BJ (cell line): ENCODE measurements at regions not wholly inside any gene's neighbourhood (a gene's known extent, or its start where the extent isn't known, plus 50 kb on each side); places are given as distances from the start of the nearest gene placed in this dataset.
"Not testable (repeated sequence)": the region's sequence is repeated elsewhere in the genome, so short reads cannot be mapped to it uniquely, and the experiment has no call there.

Experiments
- CTCF ChIA-PET: fragments of 350-600 bp; formaldehyde crosslinking; extraction: SDS; loops from one replicate; lab custom pipeline; 2021; ENCODE audit warnings: antibody characterized with exemption, inconsistent platforms; lab: Yijun Ruan, JAX
- POLR2A ChIA-PET: fragments of 300-600 bp; sonication (Branson Sonifier 250); formaldehyde crosslinking; extraction: SDS; loops from one replicate; lab custom pipeline; 2021; ENCODE audit warnings: antibody characterized with exemption; lab: Charles Lee
- DNase-seq: peaks from one replicate; pipeline ENCODE4 v3.0.0-alpha.2; 2011; ENCODE audit warnings: low read depth
- H3K27me3 ChIP-seq: 2 replicates; pipeline ENCODE4 v1.6.0; 2011; ENCODE audit warnings: low read length; ENCODE audit not compliant: control insufficient read depth, insufficient read depth
- H3K36me3 ChIP-seq: 2 replicates; pipeline ENCODE4 v1.5.1; 2011; ENCODE audit warnings: low read length; ENCODE audit not compliant: control insufficient read depth, insufficient read depth
- H3K4me3 ChIP-seq: 2 replicates; pipeline ENCODE4 v1.5.1; 2011; ENCODE audit warnings: low read depth, mild to moderate bottlenecking, control low read depth, low read length
- CTCF ChIP-seq: IDR thresholded peaks from 2 replicates; pipeline ENCODE4 v1.5.1; 2011; ENCODE audit warnings: low read depth, mild to moderate bottlenecking, control low read depth, inconsistent platforms, low read length, moderate library complexity; ENCODE audit not compliant: insufficient read depth

GRCh38 chr6:131469130-131469529 lies 103.9 kb upstream of the ARG1 start:
- ChIA-PET POLR2A (no interaction called here), CTCF (no interaction called here)
- no peak for TF ChIP-seq CTCF
- Histone ChIP-seq H3K36me3 (no peaks in the 10 kb centered on the region), H3K27me3 (no peaks in the 10 kb centered on the region; the same call in 1 of the 2 replicates), H3K4me3 (no peak overlapping the region)
- no peak for DNase-seq

- no peak for TF ChIP-seq CTCF
- CTCF ChIA-PET, result interaction anchor here (1.6 kb wide), 1 partner anchor 10 kb away, joined by 6 read pairs; no protein-coding TSS in a partner anchor
- H3K36me3 ChIP-seq, result no peaks in the 10 kb centered on the region
- POLR2A ChIA-PET, result no interaction called here
- H3K27me3 ChIP-seq, result no peaks in the 10 kb centered on the region; the same call in 1 of the 2 replicates
- no peak overlapping the region for H3K4me3 ChIP-seq
- DNase-seq, result no peak
These were observed 102.5 kb upstream of the ARG1 start for GRCh38 chr6:131470534-131470933.

- ChIA-PET CTCF (interaction anchor here (1.6 kb wide), 1 partner anchor 11 kb away, joined by 6 read pairs; no protein-coding TSS in a partner anchor), POLR2A (no interaction called here)
- no peak for TF ChIP-seq CTCF
- Histone ChIP-seq H3K4me3 (no peak overlapping the region), H3K36me3 (no peaks in the 10 kb centered on the region), H3K27me3 (no peaks in the 10 kb centered on the region; the same call in 1 of the 2 replicates)
- DNase-seq, result no peak
These were observed 101.7 kb upstream of the ARG1 start for GRCh38 chr6:131471331-131471730.

GRCh38 chr6:131473303-131473702 lies 99.7 kb upstream of the ARG1 start:
- POLR2A ChIA-PET, CTCF ChIA-PET, DNase-seq, H3K36me3 ChIP-seq, H3K27me3 ChIP-seq, H3K4me3 ChIP-seq: not testable (repeated sequence)

- no peaks in the 10 kb centered on the region for H3K27me3 ChIP-seq
- no peak overlapping the region for H3K4me3 ChIP-seq
- CTCF ChIA-PET, result interaction anchor here (1.1 kb wide), 1 partner anchor 15 kb away, joined by 3 read pairs; no protein-coding TSS in a partner anchor
- DNase-seq, result no peak
- TF ChIP-seq CTCF, result no peak
- no peaks in the 10 kb centered on the region for H3K36me3 ChIP-seq
- POLR2A ChIA-PET, result no interaction called here
These were observed 96.7 kb upstream of the ARG1 start for GRCh38 chr6:131476362-131476761.

GRCh38 chr6:131478740-131479211 lies 94.2 kb upstream of the ARG1 start:
- DNase-seq, H3K36me3 ChIP-seq, H3K27me3 ChIP-seq, POLR2A ChIA-PET, CTCF ChIA-PET, H3K4me3 ChIP-seq: not testable (repeated sequence)
